IMR-90 (cell line): ENCODE measurements at regions not wholly inside any gene's neighbourhood (a gene's known extent, or its start where the extent isn't known, plus 50 kb on each side); places are given as distances from the start of the nearest gene placed in this dataset.

Source experiments
- ATAC-seq: fragments of 200-7000 bp; cut with Tn5 transposase; 2 replicates; pipeline ENCODE4 v1.9.1; 2020; ENCODE audit warnings: low read depth, mild to moderate bottlenecking, moderate library complexity
- BruUV-seq: library from RNA; stranded (reverse); fragments of 400-500 nt; replicated peaks from 2 replicates; lab custom pipeline; 2021; lab: Mats Ljungman, UMichigan
- CTCF ChIA-PET: fragments of 300-600 bp; formaldehyde crosslinking; extraction: SDS; loops from one replicate; lab custom pipeline; 2021; ENCODE audit warnings: antibody characterized with exemption; lab: Yijun Ruan, JAX
- POLR2A ChIA-PET: fragments of 300-600 bp; sonication (Branson Sonifier 250); formaldehyde crosslinking; loops from one replicate; lab custom pipeline; 2022; ENCODE audit warnings: antibody characterized with exemption; ENCODE audit not compliant: unreplicated experiment; lab: Charles Lee
- DNase-seq: peaks from one replicate; pipeline ENCODE4 v3.0.0; 2013
- H2AFZ ChIP-seq: replicated peaks from 2 replicates; pipeline ENCODE3; 2013; ENCODE audit warnings: low read length, mild to moderate bottlenecking; ENCODE audit not compliant: poor library complexity
- H2AK5ac ChIP-seq: 2 replicates; pipeline ENCODE4 v1.6.1; 2013; ENCODE audit warnings: low read depth, low read length, inconsistent platforms
- H2AK9ac ChIP-seq: replicated peaks from 2 replicates; pipeline ENCODE3; 2013; ENCODE audit warnings: mild to moderate bottlenecking, low read depth, low read length, moderate library complexity; ENCODE audit not compliant: poor library complexity
- H2BK120ac ChIP-seq: 2 replicates; pipeline ENCODE4 v1.6.1; 2013; ENCODE audit warnings: low read depth, low read length, inconsistent platforms
- H2BK15ac ChIP-seq: 3 replicates; pipeline ENCODE4 v1.6.1; 2013; ENCODE audit warnings: low read depth, low read length, inconsistent platforms
- H2BK20ac ChIP-seq: 2 replicates; pipeline ENCODE4 v1.6.1; 2013; ENCODE audit warnings: low read depth, mild to moderate bottlenecking, inconsistent platforms, low read length, moderate library complexity
- H2BK5ac ChIP-seq: 2 replicates; pipeline ENCODE4 v1.6.1; 2013; ENCODE audit warnings: mild to moderate bottlenecking, low read depth, low read length, inconsistent platforms; ENCODE audit not compliant: poor library complexity, severe bottlenecking
- H3K14ac ChIP-seq: replicated peaks from 2 replicates; pipeline ENCODE4 v1.6.1; 2013; ENCODE audit warnings: low read depth, low read length, inconsistent platforms
- H3K18ac ChIP-seq: 2 replicates; pipeline ENCODE4 v1.6.1; 2013; ENCODE audit warnings: low read depth, low read length, control low read depth
- H3K23ac ChIP-seq: 2 replicates; pipeline ENCODE4 v1.6.1; 2013; ENCODE audit warnings: low read depth, low read length, inconsistent platforms
- H3K27ac ChIP-seq: 2 replicates; pipeline ENCODE4 v1.5.1; 2013; ENCODE audit warnings: mild to moderate bottlenecking, control low read depth, low read length; ENCODE audit not compliant: insufficient read depth
- H3K27me3 ChIP-seq: 2 replicates; pipeline ENCODE4 v1.6.1; 2013; ENCODE audit warnings: low read length; ENCODE audit not compliant: control insufficient read depth, insufficient read depth
- H3K36me3 ChIP-seq: 2 replicates; pipeline ENCODE4 v1.6.1; 2013; ENCODE audit warnings: low read length, mixed read lengths; ENCODE audit not compliant: control insufficient read depth, insufficient read depth
- H3K4ac ChIP-seq: 2 replicates; pipeline ENCODE4 v1.6.1; 2013; ENCODE audit warnings: low read depth, low read length, inconsistent platforms
- H3K4me1 ChIP-seq: 2 replicates; pipeline ENCODE4 v1.6.1; 2013; ENCODE audit warnings: low read length, mixed read lengths; ENCODE audit not compliant: control insufficient read depth, insufficient read depth
- H3K4me2 ChIP-seq: 2 replicates; pipeline ENCODE4 v1.6.1; 2013; ENCODE audit warnings: low read depth, mild to moderate bottlenecking, control low read depth, low read length, moderate library complexity
- H3K4me3 ChIP-seq: 2 replicates; pipeline ENCODE4 v1.5.1; 2013; ENCODE audit warnings: low read depth, mild to moderate bottlenecking, control low read depth, low read length, moderate library complexity; ENCODE audit not compliant: insufficient read depth
- H3K56ac ChIP-seq: 2 replicates; pipeline ENCODE4 v1.6.1; 2013; ENCODE audit warnings: low read length, inconsistent platforms; ENCODE audit not compliant: insufficient read depth; ENCODE audit errors: extremely low read depth
- H3K79me1 ChIP-seq, 2 experiments: 2 replicates each; pipeline ENCODE4 v1.6.1; 2013; ENCODE audit warnings: low read length in 2 of 2, inconsistent platforms in 1 of 2, low read depth in 1 of 2
- H3K9ac ChIP-seq: 2 replicates; pipeline ENCODE4 v1.6.1; 2013; ENCODE audit warnings: low read depth, low read length, control low read depth
- H3K9me1 ChIP-seq: 2 replicates; pipeline ENCODE4 v1.6.1; 2013; ENCODE audit warnings: low read length, inconsistent platforms; ENCODE audit not compliant: insufficient read depth
- H3K9me3 ChIP-seq: 2 replicates; pipeline ENCODE4 v1.6.1; 2013; ENCODE audit warnings: low read length; ENCODE audit not compliant: control insufficient read depth, insufficient read depth
- H4K20me1 ChIP-seq: 2 replicates; pipeline ENCODE4 v1.6.1; 2013; ENCODE audit warnings: low read length, inconsistent platforms; ENCODE audit not compliant: insufficient read depth
- H4K5ac ChIP-seq: 2 replicates; pipeline ENCODE4 v1.6.1; 2013; ENCODE audit warnings: mild to moderate bottlenecking, low read depth, low read length, control low read depth
- H4K8ac ChIP-seq, 2 experiments: 2 replicates each; pipeline ENCODE4 v1.6.1; 2013; ENCODE audit warnings: low read depth in 2 of 2, low read length in 2 of 2, control low read depth in 1 of 2, inconsistent platforms in 1 of 2
- H4K91ac ChIP-seq: 2 replicates; pipeline ENCODE4 v1.6.1; 2013; ENCODE audit warnings: low read depth, low read length, inconsistent platforms; ENCODE audit not compliant: insufficient read depth
- BHLHE40 ChIP-seq: fragments of 150-350 bp; IDR thresholded peaks from 2 replicates; pipeline ENCODE4 v1.6.1; 2016; ENCODE audit warnings: mild to moderate bottlenecking, low read depth, low read length
- CEBPB ChIP-seq: IDR thresholded peaks from 2 replicates; pipeline ENCODE4 v1.6.1; 2012; ENCODE audit warnings: low read depth, low read length, improper control_type of control experiment
- CTCF ChIP-seq: conservative IDR thresholded peaks from 2 replicates; pipeline ENCODE4 v1.5.1; 2012; ENCODE audit warnings: mild to moderate bottlenecking, low read depth, low read length, improper control_type of control experiment
- ELK1 ChIP-seq: fragments of 150-350 bp; IDR thresholded peaks from 2 replicates; pipeline ENCODE4 v1.6.1; 2016; ENCODE audit warnings: low read depth, mild to moderate bottlenecking, low read length, moderate library complexity, borderline replicate concordance
- FOS ChIP-seq: fragments of 150-350 bp; IDR thresholded peaks from 2 replicates; pipeline ENCODE4 v1.6.1; 2016; ENCODE audit warnings: low read depth, low read length
- MAFK ChIP-seq: IDR thresholded peaks from 2 replicates; pipeline ENCODE4 v1.6.1; 2012; ENCODE audit warnings: low read depth, low read length, improper control_type of control experiment
- MAZ ChIP-seq: IDR thresholded peaks from 2 replicates; pipeline ENCODE4 v1.6.1; 2012; ENCODE audit warnings: low read depth, mild to moderate bottlenecking, low read length, improper control_type of control experiment, moderate library complexity, borderline replicate concordance
- MXI1 ChIP-seq: IDR thresholded peaks from 2 replicates; pipeline ENCODE4 v1.6.1; 2012; ENCODE audit warnings: low read depth, mild to moderate bottlenecking, low read length, moderate library complexity, borderline replicate concordance
- NFE2L2 ChIP-seq: fragments of 150-350 bp; IDR thresholded peaks from 2 replicates; pipeline ENCODE4 v1.6.1; 2016; ENCODE audit warnings: low read depth, mild to moderate bottlenecking, low read length
- POLR2A ChIP-seq: IDR thresholded peaks from 2 replicates; pipeline ENCODE4 v1.6.1; 2012; ENCODE audit warnings: mild to moderate bottlenecking, low read depth, low read length
- RAD21 ChIP-seq: IDR thresholded peaks from 2 replicates; pipeline ENCODE4 v1.6.1; 2012; ENCODE audit warnings: low read length, improper control_type of control experiment
- RCOR1 ChIP-seq: IDR thresholded peaks from 2 replicates; pipeline ENCODE4 v1.6.1; 2012; ENCODE audit warnings: mild to moderate bottlenecking, low read length, improper control_type of control experiment; ENCODE audit not compliant: insufficient replicate concordance
- SMC3 ChIP-seq: fragments of 150-350 bp; IDR thresholded peaks from 2 replicates; pipeline ENCODE4 v1.6.1; 2016; ENCODE audit warnings: low read depth, mild to moderate bottlenecking, antibody characterized with exemption, low read length, moderate library complexity
- USF2 ChIP-seq: fragments of 150-350 bp; IDR thresholded peaks from 2 replicates; pipeline ENCODE4 v1.6.1; 2017; ENCODE audit warnings: mild to moderate bottlenecking, antibody characterized with exemption, low read length, low read depth
- WGBS, 2 experiments: methylation state at CpG; one replicate each; pipeline versions ENCODE4 v1.1.5 to v1.1.7; 2013; ENCODE audit warnings: missing lambda C conversion rate in 2 of 2; ENCODE audit not compliant: insufficient read length in 1 of 2; ENCODE audit errors: extremely low coverage in 2 of 2; 5-methylcytosine and 5-hydroxymethylcytosine counted together
- dilution Hi-C: fragments of 300-500 bp; cut with HindIII; formaldehyde crosslinking; loops from one replicate; pipeline ENCODE4 v1.14.3; 2018; ENCODE audit warnings: low sequenced_read_pairs; ENCODE audit not compliant: unreplicated experiment
- in situ Hi-C: fragments of 300-500 bp; cut with MboI; formaldehyde crosslinking; loops from 3 replicates; pipeline ENCODE4 v1.14.3; 2019; ENCODE audit warnings: low sequenced_read_pairs, inconsistent platforms, mixed read lengths
- intact Hi-C: fragments of 100-400 bp; cut with micrococcal nuclease; formaldehyde crosslinking; loops from 2 replicates; pipeline ENCODE4 v1.10.0; 2022

- no peak overlapping the region for H2AK5ac ChIP-seq
- no peak for ATAC-seq
- no peaks in the 10 kb centered on the region for H3K9me1 ChIP-seq
- no peak overlapping the region for H3K4ac ChIP-seq
- no peak for TF ChIP-seq SMC3
- TF ChIP-seq USF2: no peak
- TF ChIP-seq MXI1: no peak
- TF ChIP-seq CEBPB: no peak
- no peak for TF ChIP-seq NFE2L2
- no peak for TF ChIP-seq RCOR1
- TF ChIP-seq CTCF: no peak
- TF ChIP-seq RAD21: no peak
- no peak for TF ChIP-seq MAFK
- no peak for TF ChIP-seq MAZ
- TF ChIP-seq POLR2A: no peak
- no peak for TF ChIP-seq BHLHE40
- no peak for TF ChIP-seq FOS
- TF ChIP-seq ELK1: no peak
- H3K9ac ChIP-seq: no peak overlapping the region
- peaks cover 26% of the 10 kb centered on the region; the same call in 1 of the 2 replicates for H3K27me3 ChIP-seq
- dilution Hi-C loops (no loop called here), in situ Hi-C loops (no loop called here), intact Hi-C loops (no loop called here)
- H2BK5ac ChIP-seq: no peak overlapping the region
- CTCF ChIA-PET: no interaction called here
- H3K9me3 ChIP-seq: no peaks in the 10 kb centered on the region
- no peak overlapping the region for H2BK120ac ChIP-seq
- no peak overlapping the region for H4K91ac ChIP-seq
- no peak overlapping the region for H2BK20ac ChIP-seq
- H3K27ac ChIP-seq: no peak overlapping the region
- no peaks in the 10 kb centered on the region for H4K20me1 ChIP-seq
- no peak overlapping the region for H3K23ac ChIP-seq
- H4K8ac ChIP-seq: no peak overlapping the region
- H3K56ac ChIP-seq: no peak overlapping the region
- no peak overlapping the region for H2BK15ac ChIP-seq
- H3K14ac ChIP-seq: no peak overlapping the region
- H3K18ac ChIP-seq: no peak overlapping the region
- no peaks in the 10 kb centered on the region for H3K4me1 ChIP-seq
- H4K5ac ChIP-seq: no peak overlapping the region
- H3K36me3 ChIP-seq: no peaks in the 10 kb centered on the region
- WGBS, 2 experiments: no CpG with 5 or more reads among the region's 3 CpGs
- H3K4me2 ChIP-seq: no peak overlapping the region
- no peaks in the 10 kb centered on the region for H3K79me1 ChIP-seq
- no peak overlapping the region for H3K4me3 ChIP-seq
- POLR2A ChIA-PET: no interaction called here
- H2AK9ac ChIP-seq: no peak overlapping the region
- no peak for DNase-seq
- no peak overlapping the region for H2AFZ ChIP-seq
- no TSS peak for BruUV-seq
Measured at GRCh38 chr19:33902395-33902794, 105.7 kb downstream of the KCTD15 start.
